Breast epithelium (tissue), 3 donors: ENCODE measurements at regions not wholly inside any gene's neighbourhood (a gene's known extent, or its start where the extent isn't known, plus 50 kb on each side); places are given as distances from the start of the nearest gene placed in this dataset.

Experiments
- POLR2A ChIP-seq: fragments of 450-650 bp; IDR thresholded peaks from one replicate; pipeline ENCODE4 v1.6.1; 2016; ENCODE audit warnings: antibody characterized with exemption, mild to moderate bottlenecking, moderate library complexity
- TF ChIP-seq, protein P1 (sequence below), 3 donors: fragments of 450-650 bp; IDR thresholded peaks; one replicate each; pipeline ENCODE4 v1.5.1; 2016 to 2017; ENCODE audit warnings: antibody characterized with exemption in 3 of 3, mild to moderate bottlenecking in 3 of 3, moderate library complexity in 3 of 3

DNA sequence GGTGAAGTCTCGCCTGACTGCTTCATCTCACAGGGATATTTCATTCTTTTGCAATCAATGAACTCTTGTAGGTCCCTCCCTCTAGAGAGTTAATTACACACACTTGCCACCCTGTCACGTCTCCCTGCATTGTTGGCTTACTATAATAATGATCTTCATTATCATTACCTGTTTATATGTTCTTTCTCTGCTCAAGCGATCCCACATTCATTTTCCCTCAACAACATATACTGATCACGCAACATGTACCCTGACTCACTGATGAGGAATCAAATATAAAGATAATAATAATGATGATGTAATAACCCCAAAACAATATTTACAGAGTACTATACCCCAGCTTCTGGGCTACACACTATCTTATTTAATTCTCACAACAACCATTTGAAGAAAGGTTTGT, 88.5 kb downstream of the FEM1C start:
- TF ChIP-seq, protein P1, sequence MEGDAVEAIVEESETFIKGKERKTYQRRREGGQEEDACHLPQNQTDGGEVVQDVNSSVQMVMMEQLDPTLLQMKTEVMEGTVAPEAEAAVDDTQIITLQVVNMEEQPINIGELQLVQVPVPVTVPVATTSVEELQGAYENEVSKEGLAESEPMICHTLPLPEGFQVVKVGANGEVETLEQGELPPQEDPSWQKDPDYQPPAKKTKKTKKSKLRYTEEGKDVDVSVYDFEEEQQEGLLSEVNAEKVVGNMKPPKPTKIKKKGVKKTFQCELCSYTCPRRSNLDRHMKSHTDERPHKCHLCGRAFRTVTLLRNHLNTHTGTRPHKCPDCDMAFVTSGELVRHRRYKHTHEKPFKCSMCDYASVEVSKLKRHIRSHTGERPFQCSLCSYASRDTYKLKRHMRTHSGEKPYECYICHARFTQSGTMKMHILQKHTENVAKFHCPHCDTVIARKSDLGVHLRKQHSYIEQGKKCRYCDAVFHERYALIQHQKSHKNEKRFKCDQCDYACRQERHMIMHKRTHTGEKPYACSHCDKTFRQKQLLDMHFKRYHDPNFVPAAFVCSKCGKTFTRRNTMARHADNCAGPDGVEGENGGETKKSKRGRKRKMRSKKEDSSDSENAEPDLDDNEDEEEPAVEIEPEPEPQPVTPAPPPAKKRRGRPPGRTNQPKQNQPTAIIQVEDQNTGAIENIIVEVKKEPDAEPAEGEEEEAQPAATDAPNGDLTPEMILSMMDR (IDR thresholded peaks at IDR 0.05) = no peak
- TF ChIP-seq POLR2A = no peak
